ENCODE measurements at regions not wholly inside any gene's neighbourhood (a gene's known extent, or its start where the extent isn't known, plus 50 kb on each side); places are given as distances from the start of the nearest gene placed in this dataset.

DNA sequence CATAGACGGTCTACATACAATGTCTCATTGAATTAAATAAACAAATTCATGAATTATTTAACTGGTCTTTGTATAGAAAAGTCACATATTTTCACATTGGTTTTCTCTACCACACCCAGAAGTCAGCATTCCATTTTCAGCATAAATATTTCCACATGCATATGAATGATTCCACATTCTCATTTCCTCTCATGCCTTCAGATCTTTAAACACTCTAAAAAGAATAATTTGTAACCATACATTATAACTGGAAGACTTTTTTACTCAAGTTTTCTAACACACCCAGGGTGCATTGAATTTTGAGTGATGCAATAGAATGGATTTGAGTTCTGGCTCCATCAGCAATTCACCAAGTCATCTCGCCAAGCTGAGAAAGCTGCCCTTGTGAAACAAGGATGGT is 501.8 kb upstream of the TENM4 start:
- Histone ChIP-seq H2AFZ (replicated peaks; ENCODE audit: low read length, poor library complexity) (no peak overlapping the region), H3K9me1 (ENCODE audit: insufficient read depth, low read length) (0 out of 2 replicates have a peak, but pooled peaks cover 3% of the 10 kb centered on the region), H3K4ac (ENCODE audit: low read depth, low read length) (no peak overlapping the region), H3K4me1 (ENCODE audit: control insufficient read depth, insufficient read depth, low read length) (peaks cover 9% of the 10 kb centered on the region), H3K36me3 (ENCODE audit: control insufficient read depth, insufficient read depth, low read length) (no peaks in the 10 kb centered on the region), H4K5ac (ENCODE audit: low read depth, low read length) (no peak overlapping the region), H3K14ac (replicated peaks; ENCODE audit: low read depth, low read length) (no peak overlapping the region), H3K27ac (ENCODE audit: insufficient read depth, low read length) (no peak overlapping the region), H3K4me2 (ENCODE audit: low read depth, low read length) (no peak overlapping the region), H3K4me3 (ENCODE audit: insufficient read depth, low read depth, low read length) (no peak overlapping the region), H4K20me1 (ENCODE audit: insufficient read depth, low read length) (no peaks in the 10 kb centered on the region), H4K8ac (ENCODE audit: low read depth in 2 of 2, low read length in 2 of 2) (no peak overlapping the region), H3K9me3 (ENCODE audit: control insufficient read depth, insufficient read depth, low read length) (no peaks in the 10 kb centered on the region), H3K9ac (ENCODE audit: low read depth, low read length) (no peak overlapping the region), H3K79me1 (ENCODE audit: low read depth in 1 of 2, low read length in 2 of 2) (no peaks in the 10 kb centered on the region), H2AK5ac (ENCODE audit: low read depth, low read length) (peak overlapping the region; percentile 73; the same call in 1 of the 2 replicates), H2BK20ac (ENCODE audit: low read depth, low read length) (no peak overlapping the region), H2BK120ac (ENCODE audit: low read depth, low read length) (no peak overlapping the region), H2BK15ac (ENCODE audit: low read depth, low read length) (no peak overlapping the region), H2AK9ac (replicated peaks; ENCODE audit: low read depth, low read length, poor library complexity) (no peak overlapping the region), H4K91ac (ENCODE audit: insufficient read depth, low read depth, low read length) (no peak overlapping the region), H3K18ac (ENCODE audit: low read depth, low read length) (no peak overlapping the region), H3K27me3 (ENCODE audit: control insufficient read depth, insufficient read depth, low read length) (no peaks in the 10 kb centered on the region), H3K23ac (ENCODE audit: low read depth, low read length) (no peak overlapping the region), H3K56ac (ENCODE audit: extremely low read depth, insufficient read depth, low read length) (no peak overlapping the region), H2BK5ac (ENCODE audit: low read depth, low read length, poor library complexity, severe bottlenecking) (no peak overlapping the region)
- intact Hi-C loops (cut with micrococcal nuclease), result no loop called here
- CTCF ChIA-PET, result no interaction called here
- DNase-seq, result no peak
- WGBS, 2 experiments (ENCODE audit: extremely low coverage in 2 of 2, insufficient read length in 1 of 2), result no CpG with 5 or more reads among the region's 2 CpGs
- ATAC-seq (ENCODE audit: low read depth), result no peak
- no TSS peak for BruUV-seq (replicated peaks)
- POLR2A ChIA-PET (ENCODE audit: unreplicated experiment), result no interaction called here
- TF ChIP-seq, protein P1, sequence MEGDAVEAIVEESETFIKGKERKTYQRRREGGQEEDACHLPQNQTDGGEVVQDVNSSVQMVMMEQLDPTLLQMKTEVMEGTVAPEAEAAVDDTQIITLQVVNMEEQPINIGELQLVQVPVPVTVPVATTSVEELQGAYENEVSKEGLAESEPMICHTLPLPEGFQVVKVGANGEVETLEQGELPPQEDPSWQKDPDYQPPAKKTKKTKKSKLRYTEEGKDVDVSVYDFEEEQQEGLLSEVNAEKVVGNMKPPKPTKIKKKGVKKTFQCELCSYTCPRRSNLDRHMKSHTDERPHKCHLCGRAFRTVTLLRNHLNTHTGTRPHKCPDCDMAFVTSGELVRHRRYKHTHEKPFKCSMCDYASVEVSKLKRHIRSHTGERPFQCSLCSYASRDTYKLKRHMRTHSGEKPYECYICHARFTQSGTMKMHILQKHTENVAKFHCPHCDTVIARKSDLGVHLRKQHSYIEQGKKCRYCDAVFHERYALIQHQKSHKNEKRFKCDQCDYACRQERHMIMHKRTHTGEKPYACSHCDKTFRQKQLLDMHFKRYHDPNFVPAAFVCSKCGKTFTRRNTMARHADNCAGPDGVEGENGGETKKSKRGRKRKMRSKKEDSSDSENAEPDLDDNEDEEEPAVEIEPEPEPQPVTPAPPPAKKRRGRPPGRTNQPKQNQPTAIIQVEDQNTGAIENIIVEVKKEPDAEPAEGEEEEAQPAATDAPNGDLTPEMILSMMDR (conservative IDR thresholded peaks at IDR 0.05; ENCODE audit: low read depth, low read length), result no peak
- TF ChIP-seq CEBPB (IDR thresholded peaks at IDR 0.05; ENCODE audit: low read depth, low read length), result peak; percentile 45
- dilution Hi-C loops (cut with HindIII; ENCODE audit: low sequenced_read_pairs, unreplicated experiment), result no loop called here
- in situ Hi-C loops (cut with MboI; ENCODE audit: low sequenced_read_pairs), result no loop called here
